NCI-H146 (cell line): ENCODE measurements at regions not wholly inside any gene's neighbourhood (a gene's known extent, or its start where the extent isn't known, plus 50 kb on each side); places are given as distances from the start of the nearest gene placed in this dataset.

Source experiments
- DNase-seq: peaks from one replicate; lab custom pipeline; 2025; lab: John Stamatoyannopoulos, UW

DNA sequence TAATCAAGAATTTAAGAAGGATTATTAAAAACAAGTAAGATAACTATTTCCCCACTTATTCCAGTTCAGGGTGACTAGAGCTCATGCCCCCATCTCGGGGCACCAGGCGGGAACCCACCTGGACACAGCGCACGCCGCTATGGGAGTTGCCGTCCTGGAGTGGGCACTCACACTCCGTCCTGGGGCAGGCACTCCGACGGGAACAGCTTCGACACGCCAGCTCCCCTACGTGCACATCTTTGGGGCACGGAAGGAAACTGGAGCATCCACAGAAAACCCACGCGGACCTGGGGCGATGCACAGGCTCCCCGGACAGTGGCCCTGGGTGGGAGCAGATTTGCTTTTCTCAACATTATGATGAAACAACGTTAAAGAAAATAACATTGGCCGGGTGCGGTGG, 52.0 kb upstream of the GATA5 start:
- DNase-seq = no peak

DNA sequence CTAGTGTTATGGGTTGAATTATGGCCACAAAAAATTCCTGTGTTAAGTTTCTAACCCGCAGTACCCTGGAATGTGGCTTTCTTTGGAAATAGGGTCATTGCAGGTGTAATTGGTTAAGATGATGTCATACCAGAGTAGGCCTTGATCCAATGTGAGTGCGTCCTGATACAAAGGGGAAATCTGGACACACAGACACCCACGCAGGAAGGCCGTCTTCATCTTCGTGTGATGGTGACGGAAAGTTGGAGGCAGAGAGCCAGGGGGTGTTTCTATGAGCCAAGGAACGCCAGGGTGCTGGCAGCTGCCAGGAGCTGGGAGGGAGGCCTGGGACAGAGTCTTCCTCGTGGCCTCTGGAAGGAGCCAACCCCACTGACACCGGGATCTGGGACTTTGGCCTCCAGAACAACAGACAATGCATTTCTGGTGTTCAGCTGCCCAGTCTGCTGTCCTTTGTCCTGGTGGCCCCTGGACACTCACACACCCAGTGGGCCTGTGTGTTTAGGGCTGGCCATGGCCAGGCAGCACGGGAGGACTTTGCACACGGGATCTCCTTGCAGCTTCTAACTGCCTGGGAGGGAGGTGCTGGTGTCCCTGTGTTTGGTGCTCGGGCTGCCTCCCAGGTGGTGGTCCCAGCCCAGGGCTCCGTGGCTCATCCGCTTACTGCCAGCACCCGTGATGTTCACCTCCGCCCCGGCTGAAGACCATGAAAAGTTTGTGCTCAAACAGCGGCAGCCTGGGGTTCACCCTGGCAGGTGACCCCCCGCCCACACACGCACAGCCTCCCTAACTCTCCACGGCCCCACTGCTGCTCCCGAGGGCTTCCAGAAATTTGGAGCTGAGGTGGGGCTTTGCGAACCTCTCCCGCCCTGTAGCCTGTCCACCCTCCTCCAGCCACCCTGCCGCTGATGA, 53.4 kb upstream of the GATA5 start:
- DNase-seq = no peak

DNA sequence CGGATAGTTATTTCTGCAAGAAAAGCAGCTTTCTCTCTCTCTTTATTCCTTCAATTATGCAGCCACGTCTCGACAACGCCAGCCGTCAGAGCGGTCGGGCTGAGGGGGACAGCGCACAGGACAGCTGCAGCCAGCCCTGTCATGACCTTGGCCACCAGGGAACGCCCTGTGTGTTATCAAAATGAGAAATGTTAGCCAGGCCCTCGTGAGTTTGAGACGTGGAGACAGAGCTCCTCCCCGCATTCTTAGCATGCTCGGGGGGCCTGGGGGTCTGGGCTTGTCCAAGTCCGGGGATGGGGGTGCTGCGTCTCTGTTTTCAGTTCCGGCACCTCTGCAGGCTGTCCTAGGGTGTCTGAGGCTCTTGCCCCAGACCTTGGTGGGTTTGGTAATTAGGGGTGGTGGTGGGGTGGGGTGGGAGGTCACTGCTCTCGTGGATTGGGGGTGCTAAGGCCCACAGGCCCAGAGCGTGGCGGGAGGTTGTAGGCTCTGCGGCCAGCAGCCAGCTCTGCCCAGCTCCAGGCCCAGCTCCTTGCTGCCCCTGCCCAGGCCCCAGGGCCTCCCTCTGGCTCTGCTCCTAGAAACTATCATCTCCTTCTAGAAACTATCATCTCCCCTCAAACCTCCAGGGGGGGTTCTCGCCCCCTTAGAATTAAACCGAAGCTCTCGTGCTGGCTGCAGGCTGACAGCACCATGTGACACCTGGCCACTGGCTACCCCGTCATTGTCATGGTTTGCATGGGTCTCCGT, 54.3 kb upstream of the GATA5 start:
- DNase-seq = no peak

DNA sequence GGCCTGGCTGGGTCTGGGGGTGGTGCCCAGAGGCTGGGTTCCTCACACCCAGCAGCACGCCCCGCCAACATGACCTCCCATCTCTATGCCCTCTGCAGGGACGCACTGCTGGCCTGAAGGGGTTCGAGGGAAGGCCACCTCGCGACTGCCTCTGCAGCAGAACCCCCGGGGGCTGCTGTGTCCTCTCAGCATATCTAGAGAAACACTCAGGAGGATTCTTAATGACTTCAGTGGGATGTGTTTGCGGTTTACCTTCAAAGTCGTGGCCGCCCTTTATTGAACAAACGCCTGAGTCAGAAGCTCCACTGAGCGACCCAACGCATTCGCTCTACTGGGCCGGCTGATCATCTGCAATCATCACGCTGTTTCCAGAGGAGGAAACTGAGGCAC, 54.8 kb upstream of the GATA5 start:
- DNase-seq = no peak

DNA sequence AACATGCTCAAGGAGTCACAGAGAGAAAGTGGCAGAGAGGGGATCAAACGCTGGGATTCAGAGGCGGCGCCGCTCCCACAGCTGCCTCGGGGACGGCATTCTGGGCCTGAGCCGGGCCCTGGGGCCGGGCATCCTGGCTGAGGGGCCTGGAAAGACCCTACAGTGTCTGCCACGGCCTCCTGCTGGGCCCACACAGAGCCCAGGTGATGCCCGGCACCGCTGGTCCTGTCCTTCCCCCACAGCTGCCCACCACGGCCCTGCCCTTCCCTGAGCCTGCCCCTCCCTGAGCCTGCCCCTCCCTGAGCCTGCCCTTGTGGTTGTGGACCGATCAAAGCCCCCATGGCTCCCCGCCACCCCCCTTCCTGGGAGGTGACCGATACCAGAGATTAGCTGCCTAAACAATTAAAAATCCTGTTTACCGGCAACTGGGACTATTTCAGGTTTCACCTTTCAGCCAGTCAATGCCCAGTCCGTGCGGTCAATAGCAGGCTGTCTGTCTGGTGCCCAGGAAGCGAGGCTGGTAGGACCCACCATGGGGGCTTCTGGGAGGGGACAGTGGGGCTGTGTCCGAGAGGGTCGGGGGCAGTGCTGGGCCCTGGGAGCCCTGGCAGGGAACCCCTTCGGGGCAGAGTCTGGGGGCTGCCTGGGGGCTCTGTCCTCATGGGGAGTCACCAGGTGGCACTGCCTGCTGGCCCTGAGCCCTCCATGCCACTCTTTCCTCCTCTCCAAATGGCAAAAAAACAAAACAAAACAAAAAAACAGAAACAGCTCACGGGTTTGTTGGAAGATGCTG, 55.4 kb upstream of the GATA5 start:
- DNase-seq = no peak

DNA sequence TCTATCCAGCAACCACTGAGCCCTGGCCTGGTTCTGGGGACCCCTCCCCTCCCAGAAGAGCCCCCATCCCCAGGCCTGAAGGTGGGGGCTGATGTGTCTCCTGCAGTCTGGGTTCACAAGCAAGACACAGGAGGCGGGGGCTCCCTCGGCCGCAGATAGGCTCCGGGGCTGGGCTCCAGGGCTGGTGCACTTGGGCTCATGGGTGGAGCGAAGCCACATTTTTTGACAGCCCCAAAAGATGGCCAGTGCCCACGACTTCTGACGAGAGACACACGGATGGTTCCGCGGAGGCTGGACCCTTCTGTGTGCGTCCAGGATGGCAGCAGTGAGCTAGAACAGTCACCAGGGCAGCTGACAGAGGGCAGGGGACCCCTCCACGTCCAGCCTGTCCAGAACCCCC, 57.1 kb upstream of the GATA5 start:
- no peak for DNase-seq

DNA sequence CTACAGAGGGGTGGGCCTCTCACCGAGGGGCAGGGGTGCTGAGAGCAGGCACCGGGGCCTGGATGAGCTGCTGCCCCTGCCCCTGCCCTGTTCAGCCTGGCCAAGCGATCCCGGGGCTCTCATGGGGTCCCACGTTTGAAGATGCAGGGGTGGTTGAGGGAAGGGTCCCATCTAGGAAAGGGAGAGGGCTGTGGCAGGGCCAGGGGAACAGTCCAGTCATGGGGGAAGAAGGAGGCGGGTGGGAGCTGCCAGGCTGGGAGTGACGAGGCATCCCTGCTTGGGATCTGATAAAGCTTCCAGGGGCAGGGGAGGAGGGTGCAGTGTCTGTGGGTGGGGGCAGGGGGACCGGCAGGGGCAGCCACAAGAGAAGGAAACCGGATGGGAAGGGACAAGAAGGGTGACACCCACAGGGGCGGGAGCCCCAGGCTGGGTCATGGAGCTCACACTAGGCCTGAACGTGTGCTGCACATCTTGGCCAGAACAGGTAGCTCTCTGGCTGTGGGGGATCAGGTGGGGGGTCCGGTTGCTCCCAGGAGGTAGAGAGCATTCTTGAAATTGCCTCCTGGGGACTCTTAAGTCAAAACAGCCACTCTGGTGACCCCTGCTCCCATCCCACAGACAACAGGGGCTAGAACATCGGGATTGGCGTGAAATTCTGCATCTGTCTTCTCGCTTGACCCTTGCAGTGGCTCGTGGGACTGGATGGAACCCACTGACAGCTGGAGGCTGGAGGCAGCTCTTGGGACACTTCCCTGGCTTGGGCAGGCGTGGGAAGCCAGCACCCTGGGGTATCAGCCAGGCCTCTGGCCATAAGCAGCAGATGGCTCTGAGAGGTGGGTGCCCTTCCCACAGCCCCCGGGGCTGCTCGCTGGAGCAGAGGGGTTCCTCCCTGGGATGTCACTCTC, 58.0 kb upstream of the GATA5 start:
- DNase-seq = no peak

DNA sequence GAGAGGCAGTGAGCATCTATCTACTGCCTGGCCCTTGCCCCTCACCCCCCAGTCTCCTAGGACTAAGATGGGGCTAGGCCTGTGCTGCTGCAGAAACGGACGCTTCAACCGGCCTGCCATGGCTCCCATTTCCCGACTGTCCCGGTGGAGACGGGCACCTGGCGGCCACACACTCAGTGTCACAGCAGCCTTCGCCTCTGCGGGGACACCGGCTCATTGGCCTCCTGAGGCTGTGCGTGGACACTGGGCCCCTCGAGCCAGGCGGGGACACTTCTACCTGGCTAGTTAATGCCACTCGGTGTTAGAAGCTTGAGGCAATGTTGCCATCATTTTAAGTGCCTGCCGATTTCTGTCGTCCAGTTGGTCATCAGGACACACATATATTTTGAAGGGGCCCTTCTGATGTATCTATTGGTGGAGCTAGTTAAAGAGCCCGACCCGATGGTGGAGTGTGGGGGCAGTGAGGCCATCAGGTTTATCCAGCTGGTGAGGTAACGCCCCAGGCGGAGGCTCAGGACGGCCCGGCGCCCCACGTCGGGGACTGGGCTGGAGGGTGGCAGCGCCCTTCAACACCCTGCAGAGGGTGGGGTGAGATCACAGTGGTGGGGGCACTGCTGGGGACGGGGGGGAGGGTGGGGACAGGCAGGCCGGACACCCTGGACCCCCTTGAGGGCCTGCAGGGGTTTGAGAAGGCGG, 58.9 kb upstream of the GATA5 start:
- no peak for DNase-seq

DNA sequence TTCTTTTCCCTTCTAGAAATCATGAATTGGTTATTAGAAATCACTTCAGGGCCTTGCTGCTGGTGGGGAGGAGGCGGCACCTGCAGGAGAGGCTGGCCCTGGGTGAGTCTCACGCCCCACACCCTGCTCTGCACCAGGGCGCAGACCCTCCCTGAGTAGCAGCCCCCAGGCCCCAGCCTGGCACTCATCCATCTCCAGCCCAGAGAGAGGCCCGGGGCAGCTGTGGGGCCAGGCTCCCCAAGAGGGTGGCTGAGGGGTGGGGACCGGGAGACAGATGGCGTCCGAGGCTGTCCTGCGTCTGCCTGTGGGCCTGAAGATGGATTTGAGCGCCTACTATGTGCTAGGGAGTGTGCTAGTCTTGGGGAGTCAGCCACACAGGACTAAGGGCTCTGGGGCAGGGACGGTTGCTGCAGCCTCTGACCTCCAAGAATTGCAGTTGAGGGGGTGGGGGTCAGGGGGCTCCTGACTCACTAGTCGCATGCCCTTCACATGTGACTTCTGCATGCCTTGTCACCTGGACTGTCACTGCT, 59.6 kb upstream of the GATA5 start:
- no peak for DNase-seq

DNA sequence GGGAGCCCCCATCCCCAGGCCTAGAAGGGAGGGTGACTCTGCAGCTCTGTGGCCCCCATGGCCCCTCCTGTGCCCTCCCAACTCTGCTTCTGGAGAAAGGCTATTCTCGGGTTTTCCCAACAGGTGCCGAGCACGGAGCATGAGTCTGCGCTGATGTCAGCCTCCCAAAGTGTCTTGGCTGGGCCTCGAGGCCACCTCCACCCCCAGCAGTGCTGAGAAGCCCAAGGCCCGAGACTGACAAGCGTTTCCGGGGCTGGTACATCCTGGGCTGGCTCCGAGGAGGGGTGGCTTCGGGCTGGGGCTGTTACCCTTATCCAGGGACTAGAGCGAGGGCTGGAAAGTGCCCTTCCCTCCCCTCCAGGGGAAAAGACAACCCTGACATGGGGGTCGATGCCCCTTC, 60.2 kb upstream of the GATA5 start:
- DNase-seq = no peak

DNA sequence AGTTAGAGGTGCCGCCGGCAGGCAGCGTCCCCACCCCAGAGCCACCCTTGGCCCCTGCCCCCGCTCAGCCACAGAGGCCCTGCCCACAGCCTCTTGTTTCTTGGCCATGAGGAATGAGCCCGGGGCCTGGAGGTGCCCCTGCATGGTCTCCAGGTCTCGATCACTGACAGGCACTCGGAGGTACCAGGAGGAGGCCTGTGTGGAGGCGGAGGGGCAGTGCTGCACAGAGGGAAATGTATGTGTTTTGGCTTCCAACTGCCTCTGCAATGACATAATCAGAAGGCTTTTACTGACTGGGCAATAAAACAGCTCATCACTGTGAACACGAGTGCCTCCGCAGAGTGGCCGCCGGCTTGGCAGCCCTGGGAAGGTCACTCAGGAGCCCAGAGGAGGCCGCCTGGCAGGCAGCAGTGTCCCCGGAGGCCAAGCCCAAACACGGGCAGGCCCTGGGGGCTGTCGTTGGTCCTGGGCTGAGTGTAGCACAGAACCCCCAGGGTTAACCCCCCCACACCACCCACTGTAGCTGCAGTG, 61.1 kb upstream of the GATA5 start:
- no peak for DNase-seq

DNA sequence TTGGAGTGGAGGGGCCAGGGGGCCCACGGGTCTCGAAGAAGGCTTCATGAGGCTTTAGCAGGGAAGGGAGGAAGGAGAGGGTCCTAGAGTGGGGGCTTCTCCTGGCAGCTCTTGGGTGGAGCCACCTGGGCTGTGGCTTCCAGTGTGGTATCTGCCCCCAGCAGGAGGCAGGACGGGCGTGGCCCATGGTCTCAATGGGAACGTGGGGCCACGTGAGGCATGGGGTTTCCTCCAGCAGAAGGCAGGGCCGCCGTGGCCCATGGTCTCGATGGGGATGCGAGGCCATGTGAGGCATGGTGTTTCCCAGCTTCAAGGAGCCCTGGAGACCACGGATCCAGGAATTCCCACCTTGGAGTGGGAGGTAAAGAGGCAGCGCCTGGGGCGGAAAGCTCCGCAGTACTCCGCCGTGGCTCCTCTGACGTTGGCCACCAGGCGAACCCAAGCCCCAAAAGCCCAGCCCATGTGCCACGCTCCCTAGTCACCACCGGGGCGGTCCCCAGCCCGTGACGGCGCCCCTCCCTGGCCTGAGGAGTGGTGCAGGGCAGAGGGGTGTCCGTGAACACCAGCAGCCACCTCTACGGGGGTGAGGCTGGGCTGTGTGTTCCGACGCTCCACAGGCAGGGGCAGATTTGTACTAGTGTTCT, 62.0 kb upstream of the GATA5 start:
- no peak for DNase-seq

DNA sequence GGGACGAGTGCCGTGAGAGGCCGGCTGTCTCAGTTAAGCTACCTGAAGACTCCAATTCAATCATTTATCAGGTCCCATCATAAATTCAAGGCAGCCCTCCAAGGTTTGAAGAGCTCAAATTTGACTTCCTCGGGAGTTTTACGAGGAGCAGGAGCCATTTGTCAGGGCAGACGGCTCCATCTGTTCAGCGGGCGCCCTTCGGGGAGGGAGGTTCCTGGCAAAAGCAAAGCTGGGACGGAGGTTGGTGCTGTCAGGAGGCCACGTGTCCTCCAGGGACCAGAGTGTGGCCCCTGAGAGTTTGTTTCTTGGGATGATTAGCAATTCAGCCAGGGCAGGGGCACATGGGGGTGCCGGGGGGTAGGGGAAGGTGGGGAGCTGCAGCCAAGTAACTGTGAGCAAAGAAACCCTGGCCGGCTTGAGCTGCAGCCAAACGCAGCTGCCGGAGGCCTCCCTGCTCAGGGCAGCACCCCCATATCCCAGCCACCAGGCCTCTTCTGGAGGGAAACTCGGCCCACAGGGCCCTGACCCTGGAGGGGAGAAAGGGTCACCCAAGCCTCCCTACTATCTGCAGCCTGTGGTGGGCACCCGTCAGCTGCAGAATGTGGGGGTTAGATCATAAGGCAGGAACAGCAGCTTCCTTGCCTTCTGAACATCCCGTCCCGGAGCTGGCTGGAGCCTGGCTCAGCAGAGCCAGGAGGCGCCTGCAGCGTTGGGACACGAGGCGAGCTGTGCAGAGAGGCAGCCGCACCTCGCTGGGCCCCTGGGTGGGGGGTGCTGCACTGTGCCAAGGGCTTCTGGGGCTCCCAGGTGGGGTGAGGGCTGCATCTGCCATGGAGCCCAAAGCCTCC, 63.6 kb upstream of the GATA5 start:
- DNase-seq = no peak

DNA sequence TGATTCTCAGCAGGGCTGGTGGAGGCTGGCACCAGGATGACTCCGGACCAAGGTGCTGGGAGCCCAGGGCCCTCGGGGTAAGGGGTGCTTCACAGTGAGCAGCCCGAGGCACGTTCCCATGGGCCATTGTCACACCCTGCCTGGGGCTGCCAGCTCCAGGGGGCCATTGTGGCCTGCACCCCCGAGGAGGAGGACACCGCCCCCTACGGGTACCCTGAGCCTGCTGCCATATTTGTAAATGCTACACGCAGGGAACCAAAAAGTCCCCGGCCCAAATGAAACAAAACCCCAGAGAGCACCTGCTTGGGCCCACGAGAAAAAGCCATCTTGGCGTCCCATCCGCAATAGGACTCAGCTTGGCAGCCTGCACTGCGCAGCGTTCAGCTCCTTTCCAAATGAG, 64.7 kb upstream of the GATA5 start:
- DNase-seq = no peak

DNA sequence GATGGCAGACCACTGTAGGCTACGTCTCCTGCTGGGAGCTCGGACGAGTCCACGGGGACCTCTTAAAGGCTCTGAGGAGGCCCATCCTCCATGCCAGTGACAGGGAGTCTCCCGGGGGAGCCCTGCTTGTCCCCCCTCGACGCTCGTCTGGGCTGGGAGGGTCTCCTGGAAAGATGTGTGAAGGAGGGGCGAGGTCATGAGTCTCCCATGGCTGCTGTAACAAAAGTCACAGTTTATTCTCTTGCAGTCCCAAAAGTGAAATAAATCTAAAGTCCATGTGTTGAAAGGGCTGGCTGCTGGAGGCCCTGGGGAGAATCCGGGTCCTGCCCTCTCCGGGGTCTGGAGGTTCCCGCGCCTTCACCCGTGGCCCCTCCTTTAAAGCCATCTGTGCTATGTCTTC, 67.1 kb upstream of the GATA5 start:
- DNase-seq = no peak

DNA sequence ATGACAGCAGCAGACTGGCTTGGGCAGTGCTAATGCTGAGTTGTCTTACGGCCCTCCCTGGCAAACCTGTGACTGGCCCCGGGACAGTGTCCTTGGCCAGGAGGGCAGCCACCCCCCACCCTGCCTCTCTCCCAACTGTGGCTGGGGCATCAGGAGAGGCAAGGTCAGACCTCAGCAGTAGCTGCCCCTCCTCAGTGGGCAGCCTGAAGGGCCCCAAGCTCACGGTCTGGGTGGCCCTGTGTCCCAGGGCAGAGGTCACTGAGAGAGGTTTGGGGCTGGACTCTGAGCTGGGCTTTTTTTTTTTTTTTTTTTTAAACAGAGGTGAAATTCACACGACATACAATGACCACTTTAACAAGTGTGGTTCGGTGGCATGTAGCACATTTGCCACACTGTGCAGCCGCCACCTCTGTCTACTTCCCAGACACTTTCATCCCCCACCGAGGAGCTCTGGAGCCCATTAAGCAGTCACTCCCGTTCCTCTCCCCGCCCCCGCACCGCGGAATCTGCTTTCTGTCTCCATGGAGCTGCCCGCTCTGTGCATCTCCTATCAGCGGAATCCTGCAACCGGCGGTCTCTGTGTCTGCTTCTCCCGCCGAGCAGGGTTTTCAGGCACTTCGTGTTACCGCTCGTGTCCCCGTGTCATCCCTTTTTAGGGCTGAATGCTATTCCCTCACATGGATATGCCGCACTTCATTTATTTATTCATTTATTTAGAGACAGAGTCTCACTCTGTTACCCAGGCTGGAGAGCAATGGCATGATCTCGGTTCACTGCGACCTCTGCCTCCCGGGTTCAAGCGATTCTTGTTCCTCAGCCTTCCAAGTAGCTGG, 67.9 kb upstream of the GATA5 start:
- DNase-seq = no peak

DNA sequence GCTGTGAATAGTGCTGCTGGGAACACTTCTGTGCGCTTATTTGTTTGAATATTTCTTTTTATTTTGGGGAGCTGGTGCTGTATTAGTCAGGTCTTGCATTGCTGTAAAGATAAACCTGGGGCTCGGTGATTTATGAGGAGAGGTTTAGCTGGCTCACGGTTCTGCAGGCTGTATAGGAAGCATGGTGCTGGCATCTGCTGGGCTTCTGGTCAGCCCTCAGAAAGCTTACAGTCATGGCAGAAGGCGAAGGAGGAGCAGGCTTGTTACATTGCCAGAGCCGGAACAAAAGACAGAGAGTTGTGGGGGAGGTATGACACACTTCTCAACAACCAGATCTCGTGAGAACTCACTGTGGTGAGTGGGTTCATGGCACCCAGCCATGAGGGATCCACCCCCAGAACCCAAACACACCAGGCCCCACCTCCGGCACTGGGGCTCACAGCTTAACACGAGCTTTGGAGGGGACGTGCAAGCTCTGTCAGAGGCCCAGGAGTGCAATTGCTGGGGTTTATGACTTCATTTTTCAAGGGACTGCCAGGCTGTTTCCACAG, 68.8 kb upstream of the GATA5 start:
- no peak for DNase-seq

DNA sequence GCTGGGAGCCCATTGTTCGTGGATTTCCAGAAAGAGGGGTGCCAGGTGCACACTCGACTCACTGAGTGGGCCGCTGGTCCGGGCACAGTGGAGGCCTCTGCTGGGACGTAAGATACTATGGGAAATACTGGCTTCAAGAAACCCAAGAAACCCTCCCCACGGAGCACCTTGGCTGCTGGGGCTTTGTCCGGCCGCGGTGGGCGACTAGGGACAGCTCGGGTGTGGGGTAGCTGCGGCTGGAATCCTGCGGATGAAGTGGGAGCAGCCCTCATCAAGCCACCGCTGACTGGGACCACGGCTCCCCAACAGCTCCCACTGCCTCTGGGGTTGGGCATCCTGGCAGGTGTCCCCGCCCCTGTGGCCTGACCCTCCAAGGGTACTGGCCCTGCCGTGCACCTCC, 69.5 kb upstream of the GATA5 start:
- DNase-seq = no peak
